Upper lobe of left lung (tissue), 4 donors: ENCODE measurements at regions not wholly inside any gene's neighbourhood (a gene's known extent, or its start where the extent isn't known, plus 50 kb on each side); places are given as distances from the start of the nearest gene placed in this dataset.

Experiments
- POLR2AphosphoS5 ChIP-seq, 2 donors: sonication (generic); formaldehyde crosslinking; IDR thresholded peaks; one replicate each; pipeline ENCODE4 v1.5.1; 2017; ENCODE audit warnings: antibody characterized with exemption in 2 of 2
- TF ChIP-seq, protein P1 (sequence below), 6 experiments: fragments of 450-650 bp in 4 of 6; fragments of 200-600 bp in 2 of 6; sonication (generic) in 2 of 6; IDR thresholded peaks; one replicate each; pipeline ENCODE4 v1.5.1; 2016 to 2019; ENCODE audit warnings: antibody characterized with exemption in 6 of 6

DNA sequence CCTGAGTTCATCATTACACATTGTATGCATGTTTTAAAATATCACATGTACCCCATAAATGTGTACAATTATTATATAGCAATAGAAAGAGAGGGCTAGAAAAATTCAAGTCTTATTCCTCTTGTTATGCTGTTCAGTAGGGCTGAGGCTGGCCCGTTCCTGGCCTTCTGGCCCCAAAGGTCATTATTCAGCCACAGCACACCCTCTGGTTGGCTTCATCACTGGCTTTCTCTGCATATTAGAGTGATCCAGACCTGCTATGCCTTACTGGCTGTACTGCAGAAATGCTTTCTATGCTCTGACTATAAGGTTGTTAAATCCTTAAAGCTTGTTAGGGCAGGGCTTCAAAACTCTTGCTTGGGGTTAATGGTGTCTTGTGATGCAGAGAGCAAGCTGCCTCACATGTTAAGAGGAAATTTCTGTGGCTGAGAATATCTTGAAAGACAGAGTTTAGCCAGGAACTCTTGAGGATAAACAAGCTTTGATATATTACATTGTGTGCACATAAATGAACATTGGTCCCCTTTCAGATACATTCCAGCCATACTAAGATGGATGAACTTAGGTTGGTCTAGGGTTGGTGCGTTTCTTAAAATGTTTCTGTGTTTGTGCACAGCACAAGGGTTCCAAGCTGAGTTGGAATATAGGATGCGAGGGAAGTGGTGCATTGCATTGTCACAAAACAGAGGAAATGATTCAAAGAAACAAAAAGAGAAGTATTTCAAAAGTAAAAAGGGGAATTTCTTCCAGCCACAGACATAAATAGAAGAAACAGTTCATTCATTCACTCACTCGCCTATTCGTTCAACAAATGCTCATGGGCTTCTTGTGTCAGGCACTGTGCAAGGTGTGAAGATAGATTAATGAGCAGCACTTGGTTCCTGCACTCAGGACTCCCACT, 61.6 kb upstream of the WDR11 start:
- TF ChIP-seq, protein P1, sequence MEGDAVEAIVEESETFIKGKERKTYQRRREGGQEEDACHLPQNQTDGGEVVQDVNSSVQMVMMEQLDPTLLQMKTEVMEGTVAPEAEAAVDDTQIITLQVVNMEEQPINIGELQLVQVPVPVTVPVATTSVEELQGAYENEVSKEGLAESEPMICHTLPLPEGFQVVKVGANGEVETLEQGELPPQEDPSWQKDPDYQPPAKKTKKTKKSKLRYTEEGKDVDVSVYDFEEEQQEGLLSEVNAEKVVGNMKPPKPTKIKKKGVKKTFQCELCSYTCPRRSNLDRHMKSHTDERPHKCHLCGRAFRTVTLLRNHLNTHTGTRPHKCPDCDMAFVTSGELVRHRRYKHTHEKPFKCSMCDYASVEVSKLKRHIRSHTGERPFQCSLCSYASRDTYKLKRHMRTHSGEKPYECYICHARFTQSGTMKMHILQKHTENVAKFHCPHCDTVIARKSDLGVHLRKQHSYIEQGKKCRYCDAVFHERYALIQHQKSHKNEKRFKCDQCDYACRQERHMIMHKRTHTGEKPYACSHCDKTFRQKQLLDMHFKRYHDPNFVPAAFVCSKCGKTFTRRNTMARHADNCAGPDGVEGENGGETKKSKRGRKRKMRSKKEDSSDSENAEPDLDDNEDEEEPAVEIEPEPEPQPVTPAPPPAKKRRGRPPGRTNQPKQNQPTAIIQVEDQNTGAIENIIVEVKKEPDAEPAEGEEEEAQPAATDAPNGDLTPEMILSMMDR (IDR thresholded peaks at IDR 0.05), result no peak
- no peak for TF ChIP-seq POLR2AphosphoS5 (IDR thresholded peaks at IDR 0.05)
